ENCODE measurements at regions not wholly inside any gene's neighbourhood (a gene's known extent, or its start where the extent isn't known, plus 50 kb on each side); places are given as distances from the start of the nearest gene placed in this dataset.

DNA sequence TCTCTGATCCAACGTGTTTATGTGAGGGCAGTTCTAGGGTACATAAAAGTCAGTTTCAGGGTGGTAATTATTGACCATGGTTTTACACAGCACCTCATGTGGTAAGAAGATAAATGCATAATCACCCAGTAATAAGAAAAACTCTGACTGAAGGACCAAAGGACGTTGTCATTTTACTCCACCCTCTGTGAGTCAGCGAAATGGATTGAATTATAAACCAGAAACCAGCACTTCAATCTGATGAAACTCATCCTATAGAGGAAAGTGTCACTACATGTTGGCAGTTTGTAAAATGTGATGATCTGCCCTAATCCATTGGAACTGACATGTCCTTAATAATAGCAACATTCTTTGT, 406.8 kb downstream of the KLF5 start:
- TF ChIP-seq, protein P1, sequence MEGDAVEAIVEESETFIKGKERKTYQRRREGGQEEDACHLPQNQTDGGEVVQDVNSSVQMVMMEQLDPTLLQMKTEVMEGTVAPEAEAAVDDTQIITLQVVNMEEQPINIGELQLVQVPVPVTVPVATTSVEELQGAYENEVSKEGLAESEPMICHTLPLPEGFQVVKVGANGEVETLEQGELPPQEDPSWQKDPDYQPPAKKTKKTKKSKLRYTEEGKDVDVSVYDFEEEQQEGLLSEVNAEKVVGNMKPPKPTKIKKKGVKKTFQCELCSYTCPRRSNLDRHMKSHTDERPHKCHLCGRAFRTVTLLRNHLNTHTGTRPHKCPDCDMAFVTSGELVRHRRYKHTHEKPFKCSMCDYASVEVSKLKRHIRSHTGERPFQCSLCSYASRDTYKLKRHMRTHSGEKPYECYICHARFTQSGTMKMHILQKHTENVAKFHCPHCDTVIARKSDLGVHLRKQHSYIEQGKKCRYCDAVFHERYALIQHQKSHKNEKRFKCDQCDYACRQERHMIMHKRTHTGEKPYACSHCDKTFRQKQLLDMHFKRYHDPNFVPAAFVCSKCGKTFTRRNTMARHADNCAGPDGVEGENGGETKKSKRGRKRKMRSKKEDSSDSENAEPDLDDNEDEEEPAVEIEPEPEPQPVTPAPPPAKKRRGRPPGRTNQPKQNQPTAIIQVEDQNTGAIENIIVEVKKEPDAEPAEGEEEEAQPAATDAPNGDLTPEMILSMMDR (IDR thresholded peaks at IDR 0.05): no peak
- no peak overlapping the region for H3K27ac ChIP-seq
- no peaks in the 10 kb centered on the region for H3K4me1 ChIP-seq
- DNase-seq: no peak
- no peaks in the 10 kb centered on the region for H3K36me3 ChIP-seq
- no peaks in the 10 kb centered on the region for H3K27me3 ChIP-seq
- no peaks in the 10 kb centered on the region for H3K9me3 ChIP-seq
- no peak overlapping the region for H3K4me3 ChIP-seq
- intact Hi-C loops (cut with DNase I; ENCODE audit: low total_unique reads): no loop called here

DNA sequence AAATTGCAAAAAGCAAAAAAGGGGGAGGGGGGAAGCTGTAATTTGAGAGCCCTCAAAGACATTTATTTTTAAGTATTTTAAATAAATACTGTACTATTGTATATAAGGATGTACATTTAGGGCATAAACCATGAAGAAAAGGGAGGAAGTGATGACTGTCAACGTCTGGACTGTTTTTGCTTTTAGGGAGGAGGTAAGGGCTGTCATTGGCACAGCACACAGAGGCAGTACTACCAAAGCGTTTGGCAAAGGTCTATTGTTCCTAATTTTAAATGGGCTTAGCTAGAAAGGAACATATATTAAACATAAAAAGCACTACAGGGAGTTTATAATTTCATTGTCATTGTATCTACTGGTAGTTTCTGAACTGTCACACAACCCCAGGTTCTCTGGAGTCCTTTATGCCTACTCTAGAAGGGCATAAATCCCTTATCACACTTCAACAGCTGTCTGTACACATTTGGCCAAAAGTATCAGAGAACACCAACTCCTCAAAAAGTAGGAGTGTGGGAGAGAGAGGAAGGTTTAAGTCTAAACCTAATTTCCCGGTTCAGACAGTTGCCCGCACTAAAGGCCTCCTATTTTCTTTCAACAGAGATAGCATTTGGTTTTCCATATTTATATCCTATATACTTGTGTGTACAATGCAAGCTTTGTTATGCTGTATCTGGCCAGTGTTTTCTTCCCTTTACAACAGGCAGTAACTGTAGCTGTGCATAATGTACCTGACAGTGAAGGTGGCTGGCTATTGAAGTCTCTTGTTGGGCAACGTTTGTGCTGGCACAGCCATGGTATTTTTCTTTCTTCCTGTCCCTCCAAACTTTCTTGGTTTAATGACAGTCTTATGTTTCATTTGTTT, 406.2 kb downstream of the KLF5 start:
- TF ChIP-seq, protein P1 (IDR thresholded peaks at IDR 0.05): no peak
- no peak for DNase-seq
- H3K9me3 ChIP-seq: no peaks in the 10 kb centered on the region
- H3K27me3 ChIP-seq: no peaks in the 10 kb centered on the region
- no peak overlapping the region for H3K4me3 ChIP-seq
- H3K4me1 ChIP-seq: no peaks in the 10 kb centered on the region
- intact Hi-C loops (cut with DNase I; ENCODE audit: low total_unique reads): no loop called here
- no peaks in the 10 kb centered on the region for H3K36me3 ChIP-seq
- H3K27ac ChIP-seq: no peak overlapping the region

DNA sequence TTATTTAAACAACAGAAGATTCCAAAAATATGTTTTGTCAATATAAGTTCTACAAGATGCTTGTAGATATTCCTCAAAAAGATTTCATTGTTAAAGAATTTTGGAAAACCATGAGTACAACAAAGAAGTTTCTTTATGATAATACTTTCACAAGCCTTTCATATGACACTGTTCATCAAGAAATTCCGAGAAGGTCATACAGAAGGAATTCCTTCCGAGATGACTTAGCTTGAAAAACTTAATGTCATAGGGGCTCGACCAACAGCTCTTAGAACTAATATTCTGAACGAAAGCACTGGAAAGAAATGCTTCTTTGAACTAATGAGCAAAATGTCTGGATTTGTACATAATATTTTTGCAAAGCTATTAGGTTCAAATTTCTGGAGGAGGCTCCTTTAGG, 403.4 kb downstream of the KLF5 start:
- Histone ChIP-seq H3K36me3 (no peaks in the 10 kb centered on the region), H3K4me1 (no peaks in the 10 kb centered on the region), H3K4me3 (no peak overlapping the region), H3K9me3 (no peaks in the 10 kb centered on the region), H3K27ac (no peak overlapping the region), H3K27me3 (no peaks in the 10 kb centered on the region)
- DNase-seq: no peak
- intact Hi-C loops (cut with DNase I; ENCODE audit: low total_unique reads): no loop called here
- TF ChIP-seq, protein P1 (IDR thresholded peaks at IDR 0.05): no peak

DNA sequence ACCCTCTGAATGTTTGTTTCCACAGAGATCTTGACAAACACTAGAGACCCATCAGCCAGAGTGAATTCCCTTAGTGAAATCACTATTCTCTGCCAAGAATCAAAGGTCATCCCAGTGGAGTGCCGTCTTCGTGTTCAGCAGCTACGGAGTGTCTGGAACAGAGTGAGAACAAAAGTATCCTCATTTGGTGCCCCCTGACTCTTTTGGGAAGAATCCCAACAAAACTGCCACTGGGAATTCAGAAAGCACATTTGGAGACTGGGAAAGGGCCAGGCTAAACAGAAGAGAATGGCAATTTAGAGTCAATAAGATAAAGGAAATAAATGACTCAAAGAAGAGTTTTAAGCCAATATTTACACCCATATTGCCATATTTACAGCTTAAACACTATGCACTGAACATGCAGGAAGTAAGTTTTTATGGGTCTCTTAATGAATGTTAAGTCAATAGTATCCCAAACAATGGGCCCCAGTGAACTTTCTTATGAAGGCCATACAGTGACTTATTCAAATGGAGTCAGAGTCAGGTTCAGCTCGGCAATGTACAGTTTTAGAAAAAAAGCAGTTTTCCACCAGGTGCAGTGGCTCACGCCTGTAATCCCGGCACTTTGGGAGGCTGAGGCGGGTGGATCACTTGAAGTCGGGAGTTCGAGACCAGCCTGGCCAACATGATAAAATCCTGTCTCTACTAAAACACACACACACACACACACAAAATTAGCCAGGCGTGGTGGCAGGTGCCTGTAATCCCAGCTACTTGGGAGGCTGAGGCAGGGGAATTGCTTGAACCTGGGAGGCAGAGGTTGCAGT, 392.6 kb downstream of the KLF5 start:
- H3K27ac ChIP-seq: no peak overlapping the region
- TF ChIP-seq, protein P1 (IDR thresholded peaks at IDR 0.05): no peak

DNA sequence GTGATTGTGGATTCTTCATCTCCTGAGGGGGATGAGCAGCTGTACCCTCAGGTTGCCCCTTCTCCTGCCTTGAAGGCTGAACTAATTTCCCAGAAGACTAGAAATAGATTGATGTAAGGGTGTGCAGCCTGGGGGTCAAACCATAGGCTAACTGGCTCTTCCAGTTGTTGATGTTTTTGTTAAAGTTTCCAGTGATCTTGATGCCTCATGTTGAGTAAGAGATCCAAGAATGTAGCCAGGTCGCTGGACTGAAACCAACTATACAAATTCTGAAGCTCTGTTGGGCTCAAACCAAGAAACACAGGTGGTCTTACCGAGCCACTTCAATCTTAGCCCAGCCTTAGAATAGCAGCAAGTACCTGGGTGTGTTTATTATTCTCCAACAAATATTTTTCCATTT, 391.8 kb downstream of the KLF5 start:
- intact Hi-C loops (cut with DNase I; ENCODE audit: low total_unique reads): no loop called here
- Histone ChIP-seq H3K4me3 (no peak overlapping the region), H3K4me1 (no peaks in the 10 kb centered on the region), H3K27me3 (no peaks in the 10 kb centered on the region), H3K36me3 (no peaks in the 10 kb centered on the region), H3K9me3 (no peaks in the 10 kb centered on the region), H3K27ac (no peak overlapping the region)
- no peak for DNase-seq
- TF ChIP-seq, protein P1 (IDR thresholded peaks at IDR 0.05): no peak

More for the DNA sequence above, 392.6 kb downstream of the KLF5 start:
- H3K27me3 ChIP-seq: no peaks in the 10 kb centered on the region
- no peaks in the 10 kb centered on the region for H3K4me1 ChIP-seq
- H3K4me3 ChIP-seq: no peak overlapping the region
- no peak for DNase-seq
- intact Hi-C loops (cut with DNase I; ENCODE audit: low total_unique reads): no loop called here
- H3K9me3 ChIP-seq: no peaks in the 10 kb centered on the region
- no peaks in the 10 kb centered on the region for H3K36me3 ChIP-seq

Data from tibial artery (tissue), 4 donors.